Keratinocyte (primary cell): ENCODE measurements at regions not wholly inside any gene's neighbourhood (a gene's known extent, or its start where the extent isn't known, plus 50 kb on each side); places are given as distances from the start of the nearest gene placed in this dataset.

ENCODE experiments used
- CTCF ChIP-seq, 3 experiments: IDR thresholded peaks in 1 of 3; conservative IDR thresholded peaks in 1 of 3; optimal IDR thresholded peaks in 1 of 3; 2 replicates in 2 of 3; 3 replicates in 1 of 3; pipeline versions ENCODE3 to v1.5.1; 2011; ENCODE audit warnings: low read length in 3 of 3, mild to moderate bottlenecking in 3 of 3, moderate library complexity in 2 of 3, control low read depth in 1 of 3, inconsistent platforms in 1 of 3; ENCODE audit not compliant: insufficient read depth in 2 of 3; ENCODE audit errors: extremely low read depth in 1 of 3
- EZH2 ChIP-seq: IDR thresholded peaks from one replicate; pipeline ENCODE4 v1.6.1; 2012; ENCODE audit warnings: inconsistent platforms, mild to moderate bottlenecking, low read length, moderate library complexity

- no peak for TF ChIP-seq CTCF (optimal IDR thresholded peaks at IDR 0.05 in 1 of 3, IDR thresholded peaks at IDR 0.05 in 1 of 3, conservative IDR thresholded peaks at IDR 0.05 in 1 of 3; ENCODE audit: extremely low read depth in 1 of 3, insufficient read depth in 2 of 3, low read length in 3 of 3)
- TF ChIP-seq EZH2: no peak
These were observed 57.7 kb upstream of the RBFOX3 start for GRCh38 chr17:79668344-79669250.
